RWPE2 (cell line): ENCODE measurements at regions not wholly inside any gene's neighbourhood (a gene's known extent, or its start where the extent isn't known, plus 50 kb on each side); places are given as distances from the start of the nearest gene placed in this dataset.

ENCODE experiments used
- ATAC-seq: fragments of 200-7000 bp; cut with Tn5 transposase; 3 replicates; pipeline ENCODE4 v1.9.1; 2021; ENCODE audit warnings: low read depth
- DNase-seq: peaks from one replicate; pipeline ENCODE4 v3.0.0-alpha.2; 2020; ENCODE audit warnings: low spot score
- H3K27ac ChIP-seq: fragments of 450-650 bp; 2 replicates; pipeline ENCODE4 v1.5.1; 2017; ENCODE audit warnings: mild to moderate bottlenecking; ENCODE audit not compliant: poor library complexity, severe bottlenecking
- H3K27me3 ChIP-seq: fragments of 250-450 bp; sonication (Bioruptor Pico); 2 replicates; pipeline ENCODE4 v1.5.1; 2021; ENCODE audit warnings: mild to moderate bottlenecking, moderate library complexity; ENCODE audit not compliant: insufficient read depth, poor library complexity, severe bottlenecking
- H3K36me3 ChIP-seq: fragments of 250-450 bp; sonication (Bioruptor Pico); 2 replicates; pipeline ENCODE4 v1.5.1; 2020; ENCODE audit warnings: low read depth, mild to moderate bottlenecking, moderate library complexity
- H3K4me1 ChIP-seq: fragments of 250-450 bp; sonication (Bioruptor Pico); 2 replicates; pipeline ENCODE4 v1.5.1; 2021; ENCODE audit warnings: mild to moderate bottlenecking, moderate library complexity; ENCODE audit not compliant: insufficient read depth, poor library complexity, severe bottlenecking
- H3K4me3 ChIP-seq: fragments of 250-450 bp; sonication (Bioruptor Pico); 2 replicates; pipeline ENCODE4 v1.5.1; 2021; ENCODE audit warnings: mild to moderate bottlenecking, moderate library complexity; ENCODE audit not compliant: severe bottlenecking
- H3K9me3 ChIP-seq: fragments of 250-450 bp; sonication (Bioruptor Pico); 2 replicates; pipeline ENCODE4 v1.5.1; 2021; ENCODE audit warnings: mild to moderate bottlenecking, moderate library complexity; ENCODE audit not compliant: severe bottlenecking
- TF ChIP-seq, protein P1 (sequence below): fragments of 450-650 bp; IDR thresholded peaks from one replicate; pipeline ENCODE4 v1.5.1; 2017; ENCODE audit warnings: mild to moderate bottlenecking, moderate library complexity; ENCODE audit not compliant: poor library complexity, severe bottlenecking

- Histone ChIP-seq H3K4me1 (no peaks in the 10 kb centered on the region), H3K9me3 (no peaks in the 10 kb centered on the region), H3K27me3 (no peaks in the 10 kb centered on the region), H3K4me3 (no peak overlapping the region), H3K27ac (no peak overlapping the region), H3K36me3 (no peaks in the 10 kb centered on the region)
- DNase-seq = no peak
- ATAC-seq = no peak
- TF ChIP-seq, protein P1, sequence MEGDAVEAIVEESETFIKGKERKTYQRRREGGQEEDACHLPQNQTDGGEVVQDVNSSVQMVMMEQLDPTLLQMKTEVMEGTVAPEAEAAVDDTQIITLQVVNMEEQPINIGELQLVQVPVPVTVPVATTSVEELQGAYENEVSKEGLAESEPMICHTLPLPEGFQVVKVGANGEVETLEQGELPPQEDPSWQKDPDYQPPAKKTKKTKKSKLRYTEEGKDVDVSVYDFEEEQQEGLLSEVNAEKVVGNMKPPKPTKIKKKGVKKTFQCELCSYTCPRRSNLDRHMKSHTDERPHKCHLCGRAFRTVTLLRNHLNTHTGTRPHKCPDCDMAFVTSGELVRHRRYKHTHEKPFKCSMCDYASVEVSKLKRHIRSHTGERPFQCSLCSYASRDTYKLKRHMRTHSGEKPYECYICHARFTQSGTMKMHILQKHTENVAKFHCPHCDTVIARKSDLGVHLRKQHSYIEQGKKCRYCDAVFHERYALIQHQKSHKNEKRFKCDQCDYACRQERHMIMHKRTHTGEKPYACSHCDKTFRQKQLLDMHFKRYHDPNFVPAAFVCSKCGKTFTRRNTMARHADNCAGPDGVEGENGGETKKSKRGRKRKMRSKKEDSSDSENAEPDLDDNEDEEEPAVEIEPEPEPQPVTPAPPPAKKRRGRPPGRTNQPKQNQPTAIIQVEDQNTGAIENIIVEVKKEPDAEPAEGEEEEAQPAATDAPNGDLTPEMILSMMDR = no peak
Measured at GRCh38 chr13:106814463-106814862, 246.5 kb upstream of the ARGLU1 start.

GRCh38 chr13:106810069-106810468 is 242.1 kb upstream of the ARGLU1 start:
- TF ChIP-seq, protein P1 = no peak

DNA sequence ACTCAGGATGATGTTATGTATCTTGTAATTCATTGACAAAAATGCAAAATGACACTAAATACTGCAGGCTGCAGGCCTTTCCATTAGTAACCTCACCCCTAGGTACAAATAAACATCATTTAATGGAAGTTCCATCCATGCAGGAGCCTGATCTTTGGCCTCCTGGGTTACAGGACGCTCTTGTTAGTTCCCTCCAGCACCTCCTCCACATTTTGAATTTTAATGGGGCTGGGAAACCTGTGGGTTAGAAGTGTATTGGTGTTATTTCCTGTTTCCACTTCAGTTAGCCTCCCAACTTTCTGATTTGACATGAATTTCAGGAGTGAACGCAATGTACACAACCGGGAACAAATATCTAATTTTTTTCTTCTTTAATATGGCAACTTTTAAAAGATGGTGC is 237.1 kb upstream of the ARGLU1 start:
- Histone ChIP-seq H3K4me1 (no peaks in the 10 kb centered on the region), H3K9me3 (no peaks in the 10 kb centered on the region), H3K36me3 (no peaks in the 10 kb centered on the region), H3K27me3 (peaks cover 6% of the 10 kb centered on the region), H3K27ac (no peak overlapping the region), H3K4me3 (no peak overlapping the region)
- no peak for ATAC-seq
- TF ChIP-seq, protein P1 = no peak
- no peak for DNase-seq

More at GRCh38 chr13:106810069-106810468, 242.1 kb upstream of the ARGLU1 start:
- ATAC-seq (no peak), DNase-seq (no peak)
- H3K4me3 ChIP-seq = no peak overlapping the region
- H3K27ac ChIP-seq = no peak overlapping the region
- H3K27me3 ChIP-seq = peaks cover 6% of the 10 kb centered on the region
- no peaks in the 10 kb centered on the region for H3K36me3 ChIP-seq
- no peaks in the 10 kb centered on the region for H3K4me1 ChIP-seq
- H3K9me3 ChIP-seq = no peaks in the 10 kb centered on the region

GRCh38 chr13:106802917-106803316 is 235.0 kb upstream of the ARGLU1 start:
- ATAC-seq = no peak
- H3K27me3 ChIP-seq = peaks cover 2% of the 10 kb centered on the region
- H3K36me3 ChIP-seq = no peaks in the 10 kb centered on the region
- TF ChIP-seq, protein P1 = no peak
- no peaks in the 10 kb centered on the region for H3K4me1 ChIP-seq
- no peaks in the 10 kb centered on the region for H3K9me3 ChIP-seq
- no peak for DNase-seq
- no peak overlapping the region for H3K4me3 ChIP-seq
- no peak overlapping the region for H3K27ac ChIP-seq

- no peaks in the 10 kb centered on the region for H3K4me1 ChIP-seq
- no peaks in the 10 kb centered on the region for H3K36me3 ChIP-seq
- no peak overlapping the region for H3K4me3 ChIP-seq
- H3K9me3 ChIP-seq = no peaks in the 10 kb centered on the region
- TF ChIP-seq, protein P1 = no peak
- H3K27me3 ChIP-seq = no peaks in the 10 kb centered on the region
- no peak for DNase-seq
- no peak overlapping the region for H3K27ac ChIP-seq
- no peak for ATAC-seq
Measured at GRCh38 chr13:106799781-106800335, 231.9 kb upstream of the ARGLU1 start.
